H1 (cell line): ENCODE measurements at regions not wholly inside any gene's neighbourhood (a gene's known extent, or its start where the extent isn't known, plus 50 kb on each side); places are given as distances from the start of the nearest gene placed in this dataset.

Experiments
- CTCF ChIA-PET: fragments of 300-600 bp; sonication (Branson Sonifier 250); formaldehyde crosslinking; loops from one replicate; lab custom pipeline; 2021; ENCODE audit not compliant: partially characterized antibody; lab: Charles Lee
- POLR2A ChIA-PET: fragments of 300-600 bp; sonication (Branson Sonifier 250); formaldehyde crosslinking; loops from one replicate; lab custom pipeline; 2021; ENCODE audit warnings: inconsistent platforms; ENCODE audit not compliant: partially characterized antibody; lab: Charles Lee
- DNase-seq, 2 experiments: peaks; one replicate each; pipeline versions ENCODE4 v3.0.0 to v3.0.0-alpha.2; 2010 to 2022; ENCODE audit warnings: low spot score in 2 of 2, low read depth in 1 of 2, mixed read lengths in 1 of 2
- FAIRE-seq: peaks from 2 replicates; lab custom pipeline; 2011; peaks lifted over from hg19 to GRCh38; lab: Jason Lieb, UNC
- H2AFZ ChIP-seq: 2 replicates; pipeline ENCODE4 v1.8.1; 2012; ENCODE audit warnings: low read length, inconsistent platforms
- H2AK5ac ChIP-seq: 2 replicates; pipeline ENCODE4 v1.6.1; 2013; ENCODE audit warnings: low read depth, low read length
- H2BK120ac ChIP-seq: replicated peaks from 2 replicates; pipeline ENCODE3; 2013; ENCODE audit warnings: low read depth, low read length, inconsistent platforms
- H2BK12ac ChIP-seq: 2 replicates; pipeline ENCODE4 v1.6.1; 2013; ENCODE audit warnings: low read depth, low read length
- H2BK15ac ChIP-seq: 2 replicates; pipeline ENCODE4 v1.6.1; 2013; ENCODE audit warnings: low read length
- H2BK20ac ChIP-seq: 2 replicates; pipeline ENCODE4 v1.6.1; 2013; ENCODE audit warnings: low read length
- H2BK5ac ChIP-seq: 2 replicates; pipeline ENCODE4 v1.6.1; 2013; ENCODE audit warnings: low read depth, low read length
- H3K14ac ChIP-seq: 2 replicates; pipeline ENCODE4 v1.6.1; 2013; ENCODE audit warnings: inconsistent platforms; ENCODE audit not compliant: insufficient read length
- H3K18ac ChIP-seq: 2 replicates; pipeline ENCODE4 v1.6.1; 2013; ENCODE audit warnings: low read length; ENCODE audit errors: extremely low read depth
- H3K23ac ChIP-seq: 2 replicates; pipeline ENCODE4 v1.6.1; 2013; ENCODE audit warnings: inconsistent platforms; ENCODE audit not compliant: insufficient read length
- H3K23me2 ChIP-seq: 2 replicates; pipeline ENCODE4 v1.6.1; 2013; ENCODE audit warnings: low read depth, low read length
- H3K27ac ChIP-seq: 2 replicates; pipeline ENCODE4 v1.6.1; 2011; ENCODE audit warnings: low read depth, low read length, inconsistent platforms
- H3K27me3 ChIP-seq, 4 experiments: replicated peaks in 1 of 4; 1 replicate in 1 of 4; 2 replicates in 3 of 4; pipeline versions ENCODE4 v1.6.1 to v1.8.1; 2011 to 2013; ENCODE audit warnings: low read length in 3 of 4, mild to moderate bottlenecking in 3 of 4, inconsistent platforms in 2 of 4, mixed read lengths in 2 of 4, moderate library complexity in 1 of 4; ENCODE audit not compliant: control insufficient read depth in 3 of 4, insufficient read depth in 3 of 4; ENCODE audit errors: extremely low read depth in 1 of 4
- H3K36me3 ChIP-seq, 4 experiments: 2 replicates each; pipeline versions ENCODE4 v1.6.1 to v1.8.1; 2011 to 2013; ENCODE audit warnings: mild to moderate bottlenecking in 4 of 4, low read length in 3 of 4, moderate library complexity in 2 of 4, control low read depth in 1 of 4, inconsistent platforms in 1 of 4; ENCODE audit not compliant: insufficient read depth in 4 of 4, control insufficient read depth in 2 of 4
- H3K4ac ChIP-seq: replicated peaks from 2 replicates; pipeline ENCODE3; 2013; ENCODE audit warnings: low read length, low read depth, mixed read lengths, inconsistent platforms; ENCODE audit not compliant: insufficient read length
- H3K4me1 ChIP-seq, 4 experiments: replicated peaks in 1 of 4; 1 replicate in 1 of 4; 2 replicates in 3 of 4; pipeline versions ENCODE4 v1.6.1 to v1.8.1; 2011 to 2013; ENCODE audit warnings: low read length in 3 of 4, inconsistent platforms in 2 of 4, mixed read lengths in 1 of 4; ENCODE audit not compliant: insufficient read depth in 4 of 4, control insufficient read depth in 3 of 4
- H3K4me2 ChIP-seq, 2 experiments: 2 replicates each; pipeline versions ENCODE4 v1.6.1 to v1.8.1; 2011 to 2013; ENCODE audit warnings: low read depth in 2 of 2, low read length in 2 of 2, control low read depth in 1 of 2, inconsistent platforms in 1 of 2, mild to moderate bottlenecking in 1 of 2; ENCODE audit not compliant: insufficient read depth in 1 of 2
- H3K4me3 ChIP-seq, 4 experiments: fragments of 200-600, 300-600 bp in 1 of 4; sonication (generic), shearing (Covaris generic), sonication (Bioruptor Twin) in 1 of 4; 2 replicates each; pipeline versions ENCODE4 v1.5.1 to v1.8.1; 2011 to 2016; ENCODE audit warnings: low read length in 4 of 4, low read depth in 3 of 4, control low read depth in 2 of 4, inconsistent platforms in 2 of 4, mild to moderate bottlenecking in 2 of 4, mixed read lengths in 1 of 4, moderate library complexity in 1 of 4; ENCODE audit not compliant: insufficient read depth in 2 of 4; ENCODE audit errors: extremely low read depth in 1 of 4
- H3K56ac ChIP-seq: replicated peaks from 2 replicates; pipeline ENCODE3; 2013; ENCODE audit warnings: low read depth, mild to moderate bottlenecking, mixed read lengths, low read length, inconsistent platforms; ENCODE audit not compliant: insufficient read length
- H3K79me1 ChIP-seq: 2 replicates; pipeline ENCODE4 v1.6.1; 2013; ENCODE audit warnings: low read depth, low read length, control low read depth
- H3K79me2 ChIP-seq, 2 experiments: 2 replicates each; pipeline versions ENCODE4 v1.6.1 to v1.8.1; 2012 to 2013; ENCODE audit warnings: low read length in 2 of 2, mild to moderate bottlenecking in 2 of 2, inconsistent platforms in 1 of 2; ENCODE audit not compliant: insufficient read depth in 2 of 2, control insufficient read depth in 1 of 2
- H3K9ac ChIP-seq, 4 experiments: replicated peaks in 1 of 4; 1 replicate in 1 of 4; 2 replicates in 3 of 4; pipeline versions ENCODE4 v1.6.1 to v1.8.1; 2011 to 2013; ENCODE audit warnings: low read depth in 3 of 4, low read length in 3 of 4, control low read depth in 2 of 4, mild to moderate bottlenecking in 2 of 4, moderate library complexity in 2 of 4, inconsistent platforms in 1 of 4; ENCODE audit errors: extremely low read depth in 1 of 4
- H3K9me3 ChIP-seq, 2 experiments: 2 replicates each; pipeline versions ENCODE4 v1.6.1 to v1.8.1; 2012 to 2013; ENCODE audit warnings: mild to moderate bottlenecking in 2 of 2, moderate library complexity in 2 of 2, control low read depth in 1 of 2, inconsistent platforms in 1 of 2, low read depth in 1 of 2, low read length in 1 of 2, mixed read lengths in 1 of 2; ENCODE audit not compliant: insufficient read depth in 2 of 2
- H4K20me1 ChIP-seq, 2 experiments: replicated peaks in 1 of 2; 2 replicates each; pipeline versions ENCODE3 to v1.8.1; 2011 to 2013; ENCODE audit warnings: inconsistent platforms in 2 of 2, low read length in 2 of 2, mild to moderate bottlenecking in 1 of 2; ENCODE audit not compliant: insufficient read depth in 2 of 2, control insufficient read depth in 1 of 2
- H4K5ac ChIP-seq: 2 replicates; pipeline ENCODE4 v1.6.1; 2013; ENCODE audit warnings: low read length, low read depth, mixed read lengths, inconsistent platforms; ENCODE audit not compliant: insufficient read length
- H4K8ac ChIP-seq: 2 replicates; pipeline ENCODE4 v1.8.0; 2013; ENCODE audit warnings: mild to moderate bottlenecking, moderate library complexity, low read length, inconsistent platforms; ENCODE audit not compliant: insufficient read depth; ENCODE audit errors: extremely low read depth
- H4K91ac ChIP-seq: replicated peaks from 2 replicates; pipeline ENCODE3; 2013; ENCODE audit warnings: low read length, mixed read lengths, inconsistent platforms; ENCODE audit not compliant: insufficient read length
- BRCA1 ChIP-seq: IDR thresholded peaks from 2 replicates; pipeline ENCODE4 v1.6.1; 2012; ENCODE audit warnings: low read depth, low read length, improper control_type of control experiment
- CHD2 ChIP-seq: IDR thresholded peaks from 2 replicates; pipeline ENCODE4 v1.6.1; 2012; ENCODE audit warnings: low read length, improper control_type of control experiment
- NANOG ChIP-seq: IDR thresholded peaks from 2 replicates; pipeline ENCODE4 v1.6.1; 2011; ENCODE audit warnings: low read length, low read depth, mild to moderate bottlenecking, inconsistent platforms; ENCODE audit not compliant: insufficient read depth, poor library complexity, severe bottlenecking
- NRF1 ChIP-seq: IDR thresholded peaks from 2 replicates; pipeline ENCODE4 v1.6.1; 2011; ENCODE audit warnings: mild to moderate bottlenecking, low read depth, low read length, improper control_type of control experiment
- POLR2AphosphoS5 ChIP-seq: IDR thresholded peaks from 2 replicates; pipeline ENCODE4 v1.6.1; 2011; ENCODE audit warnings: low read depth, low read length
- WGBS, 2 experiments: shearing (Covaris generic) in 1 of 2; methylation state at CpG; one replicate each; pipeline versions ENCODE4 v1.1.6 to v1.1.7; 2013 to 2015; ENCODE audit warnings: low lambda C conversion rate in 2 of 2, mixed read lengths in 2 of 2, inconsistent platforms in 1 of 2, low coverage in 1 of 2, missing lambda C conversion rate in 1 of 2; ENCODE audit not compliant: insufficient replicate concordance in 2 of 2, insufficient coverage in 1 of 2, insufficient read length in 1 of 2; ENCODE audit errors: extremely low coverage in 1 of 2, missing lambda C conversion rate in 1 of 2; 5-methylcytosine and 5-hydroxymethylcytosine counted together

DNA sequence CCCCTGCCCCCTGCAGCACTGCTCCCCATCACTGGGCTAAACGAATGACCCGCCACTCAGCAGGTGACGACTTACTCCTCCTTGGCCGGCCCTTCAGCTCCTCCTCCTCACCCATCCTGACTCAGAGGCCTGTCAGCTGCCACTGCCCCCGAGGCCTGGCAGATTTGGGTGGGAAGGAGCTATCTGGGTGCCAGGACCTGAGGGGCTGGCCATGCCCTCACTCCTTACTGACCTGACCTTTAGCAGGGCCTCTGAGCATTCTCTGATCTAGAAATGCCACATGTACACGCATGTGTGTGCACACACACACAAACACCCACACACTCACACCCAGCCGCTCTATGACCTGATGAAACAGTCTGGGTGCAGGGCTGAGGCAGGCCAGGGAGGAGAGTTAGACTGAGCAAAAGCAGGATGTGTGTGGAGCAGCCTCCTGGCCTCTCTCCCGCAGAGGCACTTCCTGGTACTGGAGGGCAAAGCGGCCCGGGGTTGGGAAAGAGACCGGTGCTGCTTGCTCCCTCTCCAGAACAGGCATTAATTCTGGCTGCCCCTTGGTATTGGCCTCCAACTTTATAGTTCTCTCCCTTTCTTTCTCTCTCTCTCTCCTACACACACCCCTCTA lies 68.0 kb downstream of the ZFP36L2 start:
- Histone ChIP-seq H2BK20ac (peak overlapping the region; percentile 80), H3K79me1 (no peaks in the 10 kb centered on the region), H2BK15ac (peak overlapping the region; percentile 88; the same call in 1 of the 2 replicates), H3K27ac (no peak overlapping the region), H3K27me3 (peaks cover 0 to 2% (median 0%) of the 10 kb centered on the region in 4 experiments; a peak in 1 of 7 replicates), H3K14ac (no peak overlapping the region), H3K9ac (no peak overlapping the region; a peak in 1 of 7 replicates), H2AFZ (peak overlapping the region; percentile 80; the same call in 1 of the 2 replicates), H4K8ac (no peak overlapping the region), H3K56ac (no peak overlapping the region), H3K4me1 (peaks cover 0 to 15% (median 5%) of the 10 kb centered on the region in 4 experiments; a peak in 5 of 7 replicates), H3K4ac (no peak overlapping the region), H3K23ac (no peak overlapping the region), H3K79me2 (no peaks in the 10 kb centered on the region), H2AK5ac (no peak overlapping the region), H3K36me3 (no peaks in the 10 kb centered on the region), H3K4me2 (no peak overlapping the region), H2BK120ac (no peak overlapping the region), H3K9me3 (no peaks in the 10 kb centered on the region), H4K5ac (no peak overlapping the region), H2BK12ac (peak overlapping the region; percentile 50; the same call in 1 of the 2 replicates), H2BK5ac (peak overlapping the region; percentile 52; the same call in 1 of the 2 replicates), H3K18ac (peak overlapping the region; percentile 96), H3K4me3 (no peak overlapping the region), H4K91ac (no peak overlapping the region), H4K20me1 (no peaks in the 10 kb centered on the region), H3K23me2 (0 out of 2 replicates have a peak, but pooled peaks cover 1% of the 10 kb centered on the region)
- ChIA-PET POLR2A (interaction anchor here (1.1 kb wide), 1 partner anchor 10 kb away, joined by 4 read pairs; no protein-coding TSS in a partner anchor), CTCF (interaction anchor here (0.7 to 1.4 kb wide), 6 partner anchors 8 to 330 kb away, joined by 3 to 7 read pairs (median 3); no protein-coding TSS in a partner anchor)
- WGBS, 2 experiments = 82% methylated on average over 11 of the region's 11 CpGs; no CpG with 5 or more reads in 1 of the 2 experiments
- FAIRE-seq (no peak), DNase-seq (no peak)
- no peak for TF ChIP-seq NRF1
- no peak for TF ChIP-seq NANOG
- TF ChIP-seq BRCA1 = no peak
- no peak for TF ChIP-seq POLR2AphosphoS5
- no peak for TF ChIP-seq CHD2
